MM.1S (cell line): ENCODE measurements at regions not wholly inside any gene's neighbourhood (a gene's known extent, or its start where the extent isn't known, plus 50 kb on each side); places are given as distances from the start of the nearest gene placed in this dataset.

Experiments
- CTCF ChIP-seq: fragments of 300-600 bp; sonication (generic); IDR thresholded peaks from 2 replicates; pipeline ENCODE4 v1.5.1; 2016; ENCODE audit warnings: antibody characterized with exemption, low read length, mixed read lengths
- EZH2phosphoT487 ChIP-seq: fragments of 300-600 bp; sonication (generic); IDR thresholded peaks from 2 replicates; pipeline ENCODE4 v1.6.1; 2018; ENCODE audit warnings: antibody characterized with exemption, low read length

DNA sequence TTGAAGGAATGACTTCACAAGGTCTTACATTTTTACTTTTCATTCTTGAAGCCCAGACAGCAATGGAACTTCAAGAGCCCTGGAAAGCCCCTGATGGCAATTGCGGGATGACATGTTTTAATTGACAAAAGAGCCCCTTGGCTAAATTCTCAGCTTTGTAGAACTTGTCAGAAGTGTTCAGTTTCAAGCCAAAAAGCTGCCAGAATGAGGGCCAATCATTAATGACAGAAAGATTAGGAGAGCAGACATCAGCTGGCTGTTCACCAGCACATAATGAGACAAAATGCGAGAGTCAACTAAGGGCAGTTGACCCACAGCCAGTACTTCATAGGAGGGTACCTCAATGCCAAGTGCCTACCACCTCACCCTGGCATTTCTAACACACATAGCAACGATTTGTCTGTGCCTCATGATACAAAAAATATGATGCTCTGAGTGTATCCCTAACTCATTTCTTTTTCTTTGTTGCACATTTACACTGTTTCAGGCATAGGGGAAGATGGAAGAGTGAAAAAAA is 243.1 kb downstream of the MYLK4 start:
- no peak for TF ChIP-seq CTCF
- TF ChIP-seq EZH2phosphoT487 = no peak
